Keratinocyte (primary cell): ENCODE measurements at regions not wholly inside any gene's neighbourhood (a gene's known extent, or its start where the extent isn't known, plus 50 kb on each side); places are given as distances from the start of the nearest gene placed in this dataset.

Experiments
- DNase-seq: peaks from one replicate; pipeline ENCODE4 v3.0.0-alpha.2; 2011; ENCODE audit warnings: low read depth, missing footprints, low spot score
- FAIRE-seq: peaks from 2 replicates; lab custom pipeline; 2011; peaks lifted over from hg19 to GRCh38; lab: Jason Lieb, UNC
- H2AFZ ChIP-seq: 2 replicates; pipeline ENCODE4 v1.6.0; 2012; ENCODE audit warnings: low read length, control low read depth, inconsistent platforms; ENCODE audit not compliant: control insufficient read depth
- H3K27ac ChIP-seq: 2 replicates; pipeline ENCODE4 v1.5.1; 2011; ENCODE audit warnings: low read length; ENCODE audit not compliant: control insufficient read depth, insufficient read depth
- H3K27me3 ChIP-seq: 3 replicates; pipeline ENCODE4 v1.6.0; 2011; ENCODE audit warnings: low read length; ENCODE audit not compliant: control insufficient read depth, insufficient read depth; ENCODE audit errors: extremely low read depth
- H3K36me3 ChIP-seq, 2 experiments: 2 replicates in 1 of 2; 3 replicates in 1 of 2; pipeline ENCODE4 v1.5.1; 2011; ENCODE audit warnings: low read length in 2 of 2, mild to moderate bottlenecking in 1 of 2; ENCODE audit not compliant: control insufficient read depth in 2 of 2, insufficient read depth in 2 of 2; ENCODE audit errors: extremely low read depth in 1 of 2
- H3K4me1 ChIP-seq: 3 replicates; pipeline ENCODE4 v1.5.1; 2011; ENCODE audit warnings: low read length; ENCODE audit not compliant: control insufficient read depth, insufficient read depth; ENCODE audit errors: extremely low read depth
- H3K4me2 ChIP-seq: 3 replicates; pipeline ENCODE4 v1.6.0; 2011; ENCODE audit warnings: low read depth, low read length; ENCODE audit not compliant: control insufficient read depth, insufficient read depth; ENCODE audit errors: extremely low read depth
- H3K4me3 ChIP-seq, 3 experiments: fragments of 200-600 bp in 1 of 3; sonication (generic) in 1 of 3; 2 replicates in 2 of 3; 3 replicates in 1 of 3; pipeline ENCODE4 v1.5.1; 2011 to 2016; ENCODE audit warnings: low read length in 3 of 3, mild to moderate bottlenecking in 3 of 3, control low read depth in 2 of 3, inconsistent platforms in 1 of 3, low read depth in 1 of 3, mixed read lengths in 1 of 3, mixed run types in 1 of 3, moderate library complexity in 1 of 3; ENCODE audit not compliant: control insufficient read depth in 2 of 3, insufficient read depth in 2 of 3; ENCODE audit errors: extremely low read depth in 1 of 3
- H3K79me2 ChIP-seq: 2 replicates; pipeline ENCODE4 v1.6.0; 2012; ENCODE audit warnings: low read length; ENCODE audit not compliant: control insufficient read depth, insufficient read depth
- H3K9ac ChIP-seq: 3 replicates; pipeline ENCODE4 v1.6.0; 2011; ENCODE audit warnings: low read length; ENCODE audit not compliant: control insufficient read depth, insufficient read depth; ENCODE audit errors: extremely low read depth
- H3K9me1 ChIP-seq: 3 replicates; pipeline ENCODE4 v1.6.0; 2011; ENCODE audit warnings: low read length; ENCODE audit not compliant: control insufficient read depth, insufficient read depth; ENCODE audit errors: extremely low read depth
- H3K9me3 ChIP-seq: 2 replicates; pipeline ENCODE4 v1.5.1; 2012; ENCODE audit warnings: low read depth, low read length; ENCODE audit not compliant: control insufficient read depth
- H4K20me1 ChIP-seq: 3 replicates; pipeline ENCODE4 v1.6.0; 2011; ENCODE audit warnings: low read length; ENCODE audit not compliant: control insufficient read depth, insufficient read depth; ENCODE audit errors: extremely low read depth
- EZH2 ChIP-seq: IDR thresholded peaks from one replicate; pipeline ENCODE4 v1.6.1; 2012; ENCODE audit warnings: inconsistent platforms, mild to moderate bottlenecking, low read length, moderate library complexity
- dilution Hi-C: fragments of 300-500 bp; cut with MboI; formaldehyde crosslinking; loops from one replicate; pipeline ENCODE4 v1.7.0; 2020; ENCODE audit warnings: low sequenced_read_pairs; ENCODE audit not compliant: extremely low pct_ligation_motif_present
- TF ChIP-seq, protein P1 (sequence below), 3 experiments: IDR thresholded peaks in 1 of 3; conservative IDR thresholded peaks in 1 of 3; optimal IDR thresholded peaks in 1 of 3; 2 replicates in 2 of 3; 3 replicates in 1 of 3; pipeline versions ENCODE3 to v1.5.1; 2011; ENCODE audit warnings: low read length in 3 of 3, mild to moderate bottlenecking in 3 of 3, moderate library complexity in 2 of 3, control low read depth in 1 of 3, inconsistent platforms in 1 of 3; ENCODE audit not compliant: insufficient read depth in 2 of 3; ENCODE audit errors: extremely low read depth in 1 of 3

DNA sequence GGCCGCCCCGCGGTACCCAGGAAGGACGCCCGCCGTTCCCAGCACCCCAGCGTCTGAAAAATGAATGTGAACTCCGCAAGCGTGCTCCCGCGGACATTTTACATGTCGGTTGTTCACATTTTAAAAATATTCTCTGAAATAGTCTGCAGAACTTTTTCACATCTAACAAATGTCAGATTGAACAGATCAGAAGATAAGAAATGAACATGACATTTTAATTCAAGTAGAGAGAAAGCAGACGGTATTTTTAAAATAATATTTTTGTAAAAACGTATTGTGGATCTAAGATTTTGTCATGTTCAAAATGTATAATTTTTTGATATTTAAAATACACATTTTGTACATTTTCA lies 101.8 kb upstream of the DIO3 start:
- Histone ChIP-seq H2AFZ (no peak overlapping the region), H3K4me3 (no peak overlapping the region), H3K27ac (no peak overlapping the region), H3K9ac (no peak overlapping the region), H4K20me1 (no peaks in the 10 kb centered on the region), H3K4me1 (no peaks in the 10 kb centered on the region), H3K36me3 (no peaks in the 10 kb centered on the region), H3K9me1 (no peaks in the 10 kb centered on the region), H3K27me3 (peaks cover 54% of the 10 kb centered on the region), H3K4me2 (no peak overlapping the region), H3K79me2 (no peaks in the 10 kb centered on the region), H3K9me3 (peaks cover 3% of the 10 kb centered on the region)
- FAIRE-seq (no peak), DNase-seq (no peak)
- no peak for TF ChIP-seq EZH2
- TF ChIP-seq, protein P1, sequence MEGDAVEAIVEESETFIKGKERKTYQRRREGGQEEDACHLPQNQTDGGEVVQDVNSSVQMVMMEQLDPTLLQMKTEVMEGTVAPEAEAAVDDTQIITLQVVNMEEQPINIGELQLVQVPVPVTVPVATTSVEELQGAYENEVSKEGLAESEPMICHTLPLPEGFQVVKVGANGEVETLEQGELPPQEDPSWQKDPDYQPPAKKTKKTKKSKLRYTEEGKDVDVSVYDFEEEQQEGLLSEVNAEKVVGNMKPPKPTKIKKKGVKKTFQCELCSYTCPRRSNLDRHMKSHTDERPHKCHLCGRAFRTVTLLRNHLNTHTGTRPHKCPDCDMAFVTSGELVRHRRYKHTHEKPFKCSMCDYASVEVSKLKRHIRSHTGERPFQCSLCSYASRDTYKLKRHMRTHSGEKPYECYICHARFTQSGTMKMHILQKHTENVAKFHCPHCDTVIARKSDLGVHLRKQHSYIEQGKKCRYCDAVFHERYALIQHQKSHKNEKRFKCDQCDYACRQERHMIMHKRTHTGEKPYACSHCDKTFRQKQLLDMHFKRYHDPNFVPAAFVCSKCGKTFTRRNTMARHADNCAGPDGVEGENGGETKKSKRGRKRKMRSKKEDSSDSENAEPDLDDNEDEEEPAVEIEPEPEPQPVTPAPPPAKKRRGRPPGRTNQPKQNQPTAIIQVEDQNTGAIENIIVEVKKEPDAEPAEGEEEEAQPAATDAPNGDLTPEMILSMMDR (optimal IDR thresholded peaks at IDR 0.05 in 1 of 3, IDR thresholded peaks at IDR 0.05 in 1 of 3, conservative IDR thresholded peaks at IDR 0.05 in 1 of 3; ENCODE audit: extremely low read depth in 1 of 3, insufficient read depth in 2 of 3, low read length in 3 of 3) = no peak
- dilution Hi-C loops = no loop called here

DNA sequence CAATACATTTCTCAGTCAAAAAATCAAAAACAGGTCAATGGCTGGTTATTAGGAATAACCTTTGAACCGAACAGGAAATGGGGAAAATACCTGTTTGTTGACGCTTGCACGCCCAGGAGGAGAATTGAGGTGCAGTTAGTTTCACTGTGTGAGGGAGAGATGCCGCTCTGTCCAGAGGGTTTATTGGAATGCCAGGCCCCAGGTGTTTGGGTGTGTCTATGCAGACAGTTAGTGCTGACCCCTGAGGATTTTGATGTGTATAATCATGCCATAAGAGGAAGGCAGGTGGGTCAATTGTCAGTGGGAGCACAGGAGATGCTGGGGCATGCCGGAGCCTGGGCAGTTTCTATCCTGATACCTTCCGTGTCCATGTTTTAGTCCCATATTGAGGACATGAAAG lies 100.8 kb upstream of the DIO3 start:
- H3K27me3 ChIP-seq = peaks cover 48% of the 10 kb centered on the region

More for the DNA sequence above, 100.8 kb upstream of the DIO3 start:
- Histone ChIP-seq H4K20me1 (no peaks in the 10 kb centered on the region), H3K79me2 (no peaks in the 10 kb centered on the region), H3K27ac (no peak overlapping the region), H2AFZ (no peak overlapping the region), H3K9ac (no peak overlapping the region), H3K4me2 (no peak overlapping the region), H3K4me1 (no peaks in the 10 kb centered on the region), H3K9me1 (no peaks in the 10 kb centered on the region), H3K36me3 (no peaks in the 10 kb centered on the region), H3K9me3 (peaks cover 3% of the 10 kb centered on the region), H3K4me3 (no peak overlapping the region)
- dilution Hi-C loops = no loop called here
- DNase-seq (no peak), FAIRE-seq (no peak)
- no peak for TF ChIP-seq EZH2
- TF ChIP-seq, protein P1 (optimal IDR thresholded peaks at IDR 0.05 in 1 of 3, IDR thresholded peaks at IDR 0.05 in 1 of 3, conservative IDR thresholded peaks at IDR 0.05 in 1 of 3; ENCODE audit: extremely low read depth in 1 of 3, insufficient read depth in 2 of 3, low read length in 3 of 3) = no peak
